Heart left ventricle (tissue), 16 donors: ENCODE measurements at regions not wholly inside any gene's neighbourhood (a gene's known extent, or its start where the extent isn't known, plus 50 kb on each side); places are given as distances from the start of the nearest gene placed in this dataset.
"Not testable (repeated sequence)": the region's sequence is repeated elsewhere in the genome, so short reads cannot be mapped to it uniquely, and the experiment has no call there.

Source experiments
- ATAC-seq, 4 donors: fragments of 200-7000 bp; cut with Tn5 transposase; one replicate each; pipeline ENCODE4 v1.9.1; 2020 to 2022; ENCODE audit warnings: moderate library complexity in 4 of 4, mild to moderate bottlenecking in 3 of 4, moderate number of reproducible peaks in 1 of 4
- DNase-seq, 5 donors: peaks; one replicate each; pipeline ENCODE4 v3.0.0-alpha.2; 2020
- H3K27ac ChIP-seq, 12 donors: fragments of 200-600 bp; sonication (generic) in 4 of 12; one replicate each; pipeline versions ENCODE4 v1.5.0 to v1.8.0; 2016 to 2022; ENCODE audit warnings: mild to moderate bottlenecking in 2 of 12
- H3K27me3 ChIP-seq, 9 donors: fragments of 200-600 bp; sonication (generic) in 2 of 9; one replicate each; pipeline versions ENCODE4 v1.5.1 to v1.8.0; 2016 to 2022; ENCODE audit warnings: mild to moderate bottlenecking in 3 of 9
- H3K36me3 ChIP-seq, 9 donors: fragments of 200-600 bp; sonication (generic) in 2 of 9; one replicate each; pipeline versions ENCODE4 v1.5.0 to v1.8.0; 2018 to 2022; ENCODE audit warnings: mild to moderate bottlenecking in 2 of 9
- H3K4me1 ChIP-seq, 12 donors: fragments of 200-600 bp; sonication (generic) in 4 of 12; one replicate each; pipeline versions ENCODE4 v1.5.0 to v1.8.0; 2016 to 2022; ENCODE audit warnings: mild to moderate bottlenecking in 3 of 12
- H3K4me3 ChIP-seq, 12 donors: fragments of 200-600 bp; sonication (generic) in 4 of 12; one replicate each; pipeline versions ENCODE4 v1.5.0 to v1.8.0; 2017 to 2022; ENCODE audit warnings: mild to moderate bottlenecking in 9 of 12, moderate library complexity in 4 of 12
- H3K9me3 ChIP-seq, 12 donors: fragments of 200-600 bp; sonication (generic) in 4 of 12; one replicate each; pipeline versions ENCODE4 v1.5.0 to v1.8.0; 2016 to 2022; ENCODE audit warnings: mild to moderate bottlenecking in 1 of 12
- CTCF ChIP-seq, 12 donors: fragments of 200-600 bp; sonication (generic) in 4 of 12; IDR thresholded peaks; one replicate each; pipeline versions ENCODE4 v1.5.0 to v1.8.0; 2018 to 2022; ENCODE audit warnings: antibody characterized with exemption in 12 of 12, mild to moderate bottlenecking in 5 of 12
- POLR2A ChIP-seq, 2 donors: fragments of 450-650 bp; IDR thresholded peaks; one replicate each; pipeline ENCODE4 v1.6.1; 2017; ENCODE audit warnings: antibody characterized with exemption in 2 of 2, mild to moderate bottlenecking in 2 of 2, moderate library complexity in 2 of 2
- WGBS, 4 donors: extraction: QIAGEN DNeasy Blood & Tissue Kit in 2 of 4; methylation state at CpG; one replicate each; pipeline versions ENCODE4 v1.1.5 to v1.1.7; 2013 to 2018; 5-methylcytosine and 5-hydroxymethylcytosine counted together
- intact Hi-C, 10 donors: fragments of 100-400 bp; cut with DNase I; formaldehyde crosslinking; loops; one replicate each; pipeline versions ENCODE4 v1.11.1 to v1.14.2; 2022
- donor health status: ischemic (EF 13 %, LVEDD 7.1; RV severe dilation, severe dysfunction).
- donor health status: healthy with polysubstance abuse.
- donor health status: DM: no; HTN: yes; CAD: no.
- donor health status: DM: no; HTN: no; CAD: no.
- donor health status: ischemic (EF 25% LVEDD 6.9; RV normal size, moderate dysfunction).
- donor health status: ischemic (EF 25% LVEDD 5.7; RV mildly dilated, moderate dysfunction).
- donor health status: healthy.
- donor health status: DM: yes; HTN: yes; CAD: no.
- donor health status: ischemic (EF 35%, LVEDD 5.7; RV mildly dilated, moderate dysfunction).
- donor health status: nonischemic (EF 11% LVEDD 7.7; RV severe dilation, severe dysfunction).
- donor health status: DM: yes; HTN: yes; CAD: no.
- donor health status: PGD.
- donor health status: ischemic (EF 29% LVEDD 5.4; RV normal size, mild dysfunction).
- donor health status: nonischemic (EF 23%, LVEDD 6.1; RV moderate dilation, normal function).

GRCh38 chr10:56222237-56222636, 138.8 kb downstream of the ZWINT start:
- H3K27me3 ChIP-seq = no peaks in the 10 kb centered on the region
- no peaks in the 10 kb centered on the region for H3K36me3 ChIP-seq
- no peak overlapping the region for H3K4me3 ChIP-seq
- ATAC-seq (no peak), DNase-seq (no peak)
- intact Hi-C loops = no loop called here
- H3K27ac ChIP-seq = no peak overlapping the region
- H3K4me1 ChIP-seq = no peaks in the 10 kb centered on the region
- WGBS, 4 donors = 71 to 85% (median 80%) methylated on average over 3 of the region's 3 CpGs
- no peak for TF ChIP-seq CTCF (IDR thresholded peaks at IDR 0.05)
- no peaks in the 10 kb centered on the region for H3K9me3 ChIP-seq

GRCh38 chr10:56212951-56213350, 148.1 kb downstream of the ZWINT start:
- Histone ChIP-seq H3K36me3 (no peaks in the 10 kb centered on the region), H3K27ac (no peak overlapping the region), H3K4me3 (no peak overlapping the region), H3K27me3 (no peaks in the 10 kb centered on the region), H3K9me3 (no peaks in the 10 kb centered on the region), H3K4me1 (no peaks in the 10 kb centered on the region)
- DNase-seq (no peak), ATAC-seq (no peak)
- intact Hi-C loops = no loop called here
- TF ChIP-seq POLR2A (IDR thresholded peaks at IDR 0.05) = no peak
- no peak for TF ChIP-seq CTCF (IDR thresholded peaks at IDR 0.05)
- 87 to 95% (median 92%) methylated on average over 3 to 6 of the region's 6 CpGs for WGBS, 4 donors

- TF ChIP-seq CTCF (IDR thresholded peaks at IDR 0.05) = no peak
- no peak for TF ChIP-seq POLR2A (IDR thresholded peaks at IDR 0.05)
- no peak overlapping the region for H3K27ac ChIP-seq
- H3K4me3 ChIP-seq = no peak overlapping the region
- DNase-seq = no peak
- H3K9me3 ChIP-seq = no peaks in the 10 kb centered on the region
- 57 to 70% (median 66%) methylated on average over 2 of the region's 2 CpGs for whole genome bisulfite sequencing, 4 donors
- H3K4me1 ChIP-seq = peaks cover 0 to 4% (median 0%) of the 10 kb centered on the region in 12 donors
- ATAC-seq = no peak
- no peaks in the 10 kb centered on the region for H3K27me3 ChIP-seq
- intact Hi-C loops = no loop called here
- no peaks in the 10 kb centered on the region for H3K36me3 ChIP-seq
Observed at GRCh38 chr10:56181607-56182006, 179.5 kb downstream of the ZWINT start.

- peak overlapping the region in 6 of 12 donors; percentile 14 to 68 (median 53) for H3K27ac ChIP-seq
- peak; percentile 30 to 80 (median 70) for DNase-seq
- H3K9me3 ChIP-seq = no peaks in the 10 kb centered on the region
- peaks cover 0 to 4% (median 0%) of the 10 kb centered on the region in 12 donors for H3K4me1 ChIP-seq
- intact Hi-C loops = no loop called here
- ATAC-seq = peak; percentile 97 to 100 (median 100)
- WGBS, 4 donors = 15 to 21% (median 19%) methylated on average over 4 of the region's 4 CpGs
- H3K36me3 ChIP-seq = no peaks in the 10 kb centered on the region
- TF ChIP-seq POLR2A (IDR thresholded peaks at IDR 0.05) (no peak), CTCF (IDR thresholded peaks at IDR 0.05) (no peak)
- H3K4me3 ChIP-seq = no peak overlapping the region
- H3K27me3 ChIP-seq = no peaks in the 10 kb centered on the region
Observed at GRCh38 chr10:56178210-56178609, 182.8 kb downstream of the ZWINT start.

- ATAC-seq, H3K27ac ChIP-seq, H3K27me3 ChIP-seq, DNase-seq, intact Hi-C loops, H3K4me3 ChIP-seq, H3K36me3 ChIP-seq, H3K4me1 ChIP-seq: not testable (repeated sequence)
- peaks cover 0 to 25% (median 3%) of the 10 kb centered on the region in 12 donors for H3K9me3 ChIP-seq
- 93 to 100% (median 95%) methylated on average over 17 to 41 of the region's 41 CpGs for WGBS, 4 donors
Observed at GRCh38 chr10:56155091-56155513, 206.0 kb downstream of the ZWINT start.
